Bronchial epithelial cell (primary cell): ENCODE measurements at regions not wholly inside any gene's neighbourhood (a gene's known extent, or its start where the extent isn't known, plus 50 kb on each side); places are given as distances from the start of the nearest gene placed in this dataset.

Experiments
- DNase-seq: peaks from one replicate; pipeline ENCODE4 v3.0.0-alpha.2; 2010; ENCODE audit warnings: low read depth
- FAIRE-seq: peaks from 2 replicates; lab custom pipeline; 2011; peaks lifted over from hg19 to GRCh38; lab: Jason Lieb, UNC
- H3K27me3 ChIP-seq: 2 replicates; pipeline ENCODE4 v1.5.1; 2011; ENCODE audit warnings: low read length; ENCODE audit not compliant: control insufficient read depth, insufficient read depth
- H3K36me3 ChIP-seq: 2 replicates; pipeline ENCODE4 v1.5.1; 2011; ENCODE audit warnings: low read length; ENCODE audit not compliant: control insufficient read depth, insufficient read depth
- H3K4me3 ChIP-seq: 2 replicates; pipeline ENCODE4 v1.5.1; 2011; ENCODE audit warnings: mild to moderate bottlenecking, low read depth, low read length, control low read depth
- CTCF ChIP-seq: IDR thresholded peaks from 2 replicates; pipeline ENCODE4 v1.5.1; 2011; ENCODE audit warnings: mild to moderate bottlenecking, moderate library complexity, low read length, control low read depth, inconsistent platforms; ENCODE audit not compliant: insufficient read depth, severe bottlenecking

GRCh38 chr5:124972703-124973102 is 226.3 kb upstream of the ZNF608 start:
- H3K4me3 ChIP-seq = no peak overlapping the region
- H3K36me3 ChIP-seq = no peaks in the 10 kb centered on the region
- no peak for TF ChIP-seq CTCF
- DNase-seq (no peak), FAIRE-seq (no peak)
- no peaks in the 10 kb centered on the region for H3K27me3 ChIP-seq

GRCh38 chr5:124973661-124974060 is 227.2 kb upstream of the ZNF608 start:
- Histone ChIP-seq H3K36me3 (no peaks in the 10 kb centered on the region), H3K27me3 (no peaks in the 10 kb centered on the region), H3K4me3 (no peak overlapping the region)
- FAIRE-seq = no peak
- no peak for TF ChIP-seq CTCF
- no peak for DNase-seq

GRCh38 chr5:124976086-124976485 is 229.6 kb upstream of the ZNF608 start:
- FAIRE-seq (no peak), DNase-seq (no peak)
- Histone ChIP-seq H3K27me3 (no peaks in the 10 kb centered on the region), H3K36me3 (no peaks in the 10 kb centered on the region), H3K4me3 (no peak overlapping the region)
- TF ChIP-seq CTCF = no peak

- Histone ChIP-seq H3K36me3 (no peaks in the 10 kb centered on the region), H3K4me3 (no peak overlapping the region), H3K27me3 (no peaks in the 10 kb centered on the region)
- FAIRE-seq (no peak), DNase-seq (peak; percentile 41)
- TF ChIP-seq CTCF = no peak
Observed at GRCh38 chr5:124979251-124979650, 232.8 kb upstream of the ZNF608 start.

- Histone ChIP-seq H3K27me3 (no peaks in the 10 kb centered on the region), H3K36me3 (no peaks in the 10 kb centered on the region), H3K4me3 (no peak overlapping the region)
- no peak for TF ChIP-seq CTCF
- FAIRE-seq = no peak
- no peak for DNase-seq
Observed at GRCh38 chr5:124980163-124980941, 233.9 kb upstream of the ZNF608 start.

- no peak for TF ChIP-seq CTCF
- DNase-seq (peak; percentile 72), FAIRE-seq (no peak)
- no peaks in the 10 kb centered on the region for H3K36me3 ChIP-seq
- H3K4me3 ChIP-seq = no peak overlapping the region
- H3K27me3 ChIP-seq = no peaks in the 10 kb centered on the region
Observed at GRCh38 chr5:124981901-124982300, 235.5 kb upstream of the ZNF608 start.
